ENCODE measurements at regions not wholly inside any gene's neighbourhood (a gene's known extent, or its start where the extent isn't known, plus 50 kb on each side); places are given as distances from the start of the nearest gene placed in this dataset.

GRCh38 chr21:15586752-15587427 is 142.9 kb upstream of the USP25 start:
- H3K36me3 ChIP-seq (ENCODE audit: insufficient read depth, low read length) = no peaks in the 10 kb centered on the region
- H2AFZ ChIP-seq (ENCODE audit: low read length, unreplicated experiment) = no peak overlapping the region
- no peaks in the 10 kb centered on the region for H3K27me3 ChIP-seq (ENCODE audit: insufficient read depth, low read length)
- no peak overlapping the region for H3K27ac ChIP-seq (ENCODE audit: low read depth, low read length)
- no peaks in the 10 kb centered on the region for H3K79me2 ChIP-seq (ENCODE audit: control insufficient read depth, insufficient read depth, low read length, unreplicated experiment)
- no peaks in the 10 kb centered on the region for H3K4me1 ChIP-seq (ENCODE audit: control insufficient read depth, insufficient read depth, low read length, unreplicated experiment)
- H3K4me3 ChIP-seq (ENCODE audit: low read depth, low read length) = no peak overlapping the region

- H3K27ac ChIP-seq (ENCODE audit: low read depth, low read length) = no peak overlapping the region
- H3K36me3 ChIP-seq (ENCODE audit: insufficient read depth, low read length) = no peaks in the 10 kb centered on the region
- H3K4me3 ChIP-seq (ENCODE audit: low read depth, low read length) = no peak overlapping the region
- H3K27me3 ChIP-seq (ENCODE audit: insufficient read depth, low read length) = no peaks in the 10 kb centered on the region
- H3K79me2 ChIP-seq (ENCODE audit: control insufficient read depth, insufficient read depth, low read length, unreplicated experiment) = no peaks in the 10 kb centered on the region
- H3K4me1 ChIP-seq (ENCODE audit: control insufficient read depth, insufficient read depth, low read length, unreplicated experiment) = no peaks in the 10 kb centered on the region
- H2AFZ ChIP-seq (ENCODE audit: low read length, unreplicated experiment) = no peak overlapping the region
Observed at GRCh38 chr21:15592271-15592860, 137.4 kb upstream of the USP25 start.

DNA sequence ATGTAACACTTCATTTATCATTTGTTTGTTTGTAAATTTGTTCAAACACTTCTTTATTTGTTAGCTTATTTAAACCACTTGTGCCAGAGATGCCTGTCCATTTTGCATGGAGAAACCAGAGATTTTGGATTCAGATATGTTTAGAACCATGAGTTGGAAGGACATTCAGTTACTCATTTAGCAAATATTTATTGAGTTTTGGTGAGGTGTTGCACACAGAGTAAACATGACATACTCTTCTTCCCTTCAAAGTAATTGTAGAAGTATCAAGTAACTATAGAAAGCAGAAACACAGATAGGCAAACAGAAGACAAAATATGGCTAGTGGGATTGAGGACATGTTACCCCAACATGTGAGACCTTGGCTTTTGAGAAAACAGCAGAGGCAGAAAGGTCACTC is 136.8 kb upstream of the USP25 start:
- no peak overlapping the region for H2AFZ ChIP-seq (ENCODE audit: low read length, unreplicated experiment)
- no peaks in the 10 kb centered on the region for H3K27me3 ChIP-seq (ENCODE audit: insufficient read depth, low read length)
- no peak overlapping the region for H3K27ac ChIP-seq (ENCODE audit: low read depth, low read length)
- no peaks in the 10 kb centered on the region for H3K36me3 ChIP-seq (ENCODE audit: insufficient read depth, low read length)
- no peak overlapping the region for H3K4me3 ChIP-seq (ENCODE audit: low read depth, low read length)
- H3K79me2 ChIP-seq (ENCODE audit: control insufficient read depth, insufficient read depth, low read length, unreplicated experiment) = no peaks in the 10 kb centered on the region
- H3K4me1 ChIP-seq (ENCODE audit: control insufficient read depth, insufficient read depth, low read length, unreplicated experiment) = no peaks in the 10 kb centered on the region

- Histone ChIP-seq H3K79me2 (ENCODE audit: control insufficient read depth, insufficient read depth, low read length, unreplicated experiment) (no peaks in the 10 kb centered on the region), H3K27ac (ENCODE audit: low read depth, low read length) (no peak overlapping the region), H3K4me1 (ENCODE audit: control insufficient read depth, insufficient read depth, low read length, unreplicated experiment) (peaks cover 8% of the 10 kb centered on the region), H3K27me3 (ENCODE audit: insufficient read depth, low read length) (no peaks in the 10 kb centered on the region), H2AFZ (ENCODE audit: low read length, unreplicated experiment) (no peak overlapping the region), H3K4me3 (ENCODE audit: low read depth, low read length) (no peak overlapping the region), H3K36me3 (ENCODE audit: insufficient read depth, low read length) (no peaks in the 10 kb centered on the region)
Observed at GRCh38 chr21:15601390-15601789, 128.4 kb upstream of the USP25 start.

DNA sequence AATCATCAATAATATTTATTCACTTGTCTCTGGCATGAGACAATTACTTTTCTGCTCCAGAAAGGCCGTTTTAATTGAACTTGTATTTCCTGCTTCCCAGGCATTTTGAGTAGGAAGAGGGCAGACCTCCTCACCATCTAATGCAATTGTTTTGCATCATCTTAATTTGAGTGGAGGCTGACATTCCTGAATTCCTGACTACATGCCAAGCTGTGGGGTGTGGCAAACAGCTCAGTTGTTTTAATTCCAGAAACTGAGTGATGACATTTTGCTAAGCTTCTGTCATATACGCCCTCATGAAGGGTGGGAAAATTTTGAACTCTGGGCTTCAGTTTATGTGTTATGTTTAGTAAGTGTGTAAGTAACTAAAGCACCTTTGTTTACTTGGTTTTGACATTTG is 125.4 kb upstream of the USP25 start:
- Histone ChIP-seq H2AFZ (ENCODE audit: low read length, unreplicated experiment) (no peak overlapping the region), H3K79me2 (ENCODE audit: control insufficient read depth, insufficient read depth, low read length, unreplicated experiment) (no peaks in the 10 kb centered on the region), H3K4me3 (ENCODE audit: low read depth, low read length) (no peak overlapping the region), H3K4me1 (ENCODE audit: control insufficient read depth, insufficient read depth, low read length, unreplicated experiment) (peaks cover 8% of the 10 kb centered on the region), H3K36me3 (ENCODE audit: insufficient read depth, low read length) (no peaks in the 10 kb centered on the region), H3K27me3 (ENCODE audit: insufficient read depth, low read length) (no peaks in the 10 kb centered on the region), H3K27ac (ENCODE audit: low read depth, low read length) (no peak overlapping the region)

GRCh38 chr21:15614766-15615165 is 115.0 kb upstream of the USP25 start:
- Histone ChIP-seq H3K79me2 (ENCODE audit: control insufficient read depth, insufficient read depth, low read length, unreplicated experiment) (no peaks in the 10 kb centered on the region), H3K4me3 (ENCODE audit: low read depth, low read length) (no peak overlapping the region), H2AFZ (ENCODE audit: low read length, unreplicated experiment) (no peak overlapping the region), H3K36me3 (ENCODE audit: insufficient read depth, low read length) (no peaks in the 10 kb centered on the region), H3K27me3 (ENCODE audit: insufficient read depth, low read length) (no peaks in the 10 kb centered on the region), H3K27ac (ENCODE audit: low read depth, low read length) (no peak overlapping the region), H3K4me1 (ENCODE audit: control insufficient read depth, insufficient read depth, low read length, unreplicated experiment) (peaks cover 19% of the 10 kb centered on the region)

DNA sequence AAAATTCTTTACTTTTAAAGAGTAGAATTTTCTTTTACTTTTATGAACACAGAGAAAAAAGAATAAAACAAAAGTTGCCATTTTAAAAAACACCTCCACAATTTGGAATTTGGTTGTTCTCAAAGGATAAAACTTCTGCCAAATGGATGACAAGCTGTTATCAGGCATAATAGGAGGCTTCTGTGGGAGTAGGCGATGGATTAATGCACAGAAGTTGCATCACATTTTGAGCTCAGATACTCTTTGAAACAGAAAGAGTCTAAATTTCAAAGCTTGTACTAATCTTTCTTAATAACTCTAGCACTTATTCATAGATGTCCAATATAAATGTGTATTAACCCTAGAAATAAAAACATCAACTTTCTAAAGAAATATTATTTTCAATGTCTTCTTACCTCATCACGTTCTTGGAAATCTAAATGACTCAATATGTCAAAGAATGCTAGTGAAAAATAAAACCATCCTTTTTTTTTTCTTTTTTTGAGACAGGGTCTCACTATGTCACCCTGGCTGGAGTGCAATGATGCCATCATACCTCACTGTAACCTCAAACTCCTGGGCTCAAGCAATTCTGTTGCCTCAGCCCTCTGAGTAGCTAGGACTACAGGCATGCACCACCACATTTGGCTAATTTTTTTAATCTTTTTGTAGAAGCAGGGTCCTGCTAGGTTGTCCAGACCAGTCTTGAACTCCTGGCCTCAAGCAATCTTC is 112.8 kb upstream of the USP25 start:
- H2AFZ ChIP-seq (ENCODE audit: low read length, unreplicated experiment) = no peak overlapping the region
- H3K36me3 ChIP-seq (ENCODE audit: insufficient read depth, low read length) = no peaks in the 10 kb centered on the region
- H3K79me2 ChIP-seq (ENCODE audit: control insufficient read depth, insufficient read depth, low read length, unreplicated experiment) = no peaks in the 10 kb centered on the region
- no peaks in the 10 kb centered on the region for H3K27me3 ChIP-seq (ENCODE audit: insufficient read depth, low read length)
- H3K4me3 ChIP-seq (ENCODE audit: low read depth, low read length) = no peak overlapping the region
- H3K27ac ChIP-seq (ENCODE audit: low read depth, low read length) = peak overlapping the region; percentile 70
- H3K4me1 ChIP-seq (ENCODE audit: control insufficient read depth, insufficient read depth, low read length, unreplicated experiment) = peaks cover 19% of the 10 kb centered on the region

GRCh38 chr21:15617964-15618363 is 111.8 kb upstream of the USP25 start:
- H3K4me3 ChIP-seq (ENCODE audit: low read depth, low read length) = peak overlapping the region; percentile 8; the same call in 1 of the 2 replicates
- H2AFZ ChIP-seq (ENCODE audit: low read length, unreplicated experiment) = no peak overlapping the region
- H3K27ac ChIP-seq (ENCODE audit: low read depth, low read length) = peak overlapping the region; percentile 70

DNA sequence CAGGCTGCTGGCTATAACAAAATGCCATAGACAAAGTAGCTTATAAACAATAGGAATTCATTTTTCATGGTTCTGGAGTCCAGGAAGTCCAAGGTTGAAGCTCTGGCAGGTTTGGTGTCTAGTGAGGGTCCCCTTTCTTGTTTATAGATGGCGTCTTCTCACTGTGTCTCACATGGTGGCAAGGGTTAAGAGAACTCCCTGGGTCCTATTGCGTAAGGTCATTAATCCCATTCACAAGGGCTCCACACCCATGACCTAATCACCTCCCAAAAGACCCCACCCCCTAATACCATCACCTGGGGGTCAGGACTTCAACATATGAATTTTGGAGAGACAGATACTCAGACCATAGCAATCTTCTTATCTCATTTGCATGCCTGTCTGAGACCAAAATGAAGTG is 108.9 kb upstream of the USP25 start:
- H3K79me2 ChIP-seq (ENCODE audit: control insufficient read depth, insufficient read depth, low read length, unreplicated experiment) = no peaks in the 10 kb centered on the region
- H3K27me3 ChIP-seq (ENCODE audit: insufficient read depth, low read length) = no peaks in the 10 kb centered on the region
- H3K36me3 ChIP-seq (ENCODE audit: insufficient read depth, low read length) = no peaks in the 10 kb centered on the region
- peaks cover 19% of the 10 kb centered on the region for H3K4me1 ChIP-seq (ENCODE audit: control insufficient read depth, insufficient read depth, low read length, unreplicated experiment)
- H3K4me3 ChIP-seq (ENCODE audit: low read depth, low read length) = no peak overlapping the region
- H2AFZ ChIP-seq (ENCODE audit: low read length, unreplicated experiment) = no peak overlapping the region
- no peak overlapping the region for H3K27ac ChIP-seq (ENCODE audit: low read depth, low read length)

More at GRCh38 chr21:15617964-15618363, 111.8 kb upstream of the USP25 start:
- Histone ChIP-seq H3K36me3 (ENCODE audit: insufficient read depth, low read length) (no peaks in the 10 kb centered on the region), H3K4me1 (ENCODE audit: control insufficient read depth, insufficient read depth, low read length, unreplicated experiment) (peaks cover 19% of the 10 kb centered on the region), H3K79me2 (ENCODE audit: control insufficient read depth, insufficient read depth, low read length, unreplicated experiment) (no peaks in the 10 kb centered on the region), H3K27me3 (ENCODE audit: insufficient read depth, low read length) (no peaks in the 10 kb centered on the region)

DNA sequence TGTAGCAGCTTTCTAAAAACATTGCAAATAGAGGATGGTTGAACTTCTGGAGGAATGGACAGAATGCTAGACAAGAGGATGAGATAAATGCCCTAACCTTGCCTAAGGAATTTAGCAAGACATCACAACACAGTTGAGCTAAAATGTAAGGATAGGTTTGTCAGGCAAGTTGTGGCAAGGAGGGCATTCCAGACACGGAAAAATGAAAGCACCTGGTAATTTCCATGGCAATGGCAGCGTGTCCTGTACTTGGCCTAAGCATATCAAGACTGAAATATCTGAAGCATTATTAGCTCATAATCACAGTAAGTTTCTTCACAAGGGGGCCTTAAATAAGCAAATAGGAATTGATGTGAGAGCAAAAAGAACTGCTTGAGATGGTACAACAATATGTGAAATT is 105.1 kb upstream of the USP25 start:
- Histone ChIP-seq H3K36me3 (ENCODE audit: insufficient read depth, low read length) (no peaks in the 10 kb centered on the region), H3K4me1 (ENCODE audit: control insufficient read depth, insufficient read depth, low read length, unreplicated experiment) (no peaks in the 10 kb centered on the region)

DNA sequence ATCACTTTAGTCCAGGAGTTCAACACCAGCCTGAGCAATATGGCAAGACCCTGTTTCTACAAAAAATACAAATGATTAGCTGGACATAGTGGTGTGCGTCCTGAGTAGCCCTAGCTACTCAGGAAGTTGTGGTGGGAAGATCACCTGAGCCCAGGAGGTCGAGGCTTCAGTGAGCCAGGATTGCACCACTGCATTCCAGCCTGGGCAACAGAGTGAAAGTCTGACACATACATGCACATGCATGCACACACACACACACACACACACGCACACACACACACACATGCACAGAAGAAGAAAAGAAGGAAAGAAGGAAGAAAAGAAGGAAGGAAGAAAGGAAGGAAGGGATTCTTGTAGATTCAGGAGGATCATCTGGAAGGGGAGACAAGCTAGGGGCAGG is 104.4 kb upstream of the USP25 start:
- H3K4me1 ChIP-seq (ENCODE audit: control insufficient read depth, insufficient read depth, low read length, unreplicated experiment) = no peaks in the 10 kb centered on the region
- H3K4me3 ChIP-seq (ENCODE audit: low read depth, low read length) = no peak overlapping the region

More for the DNA sequence above, 105.1 kb upstream of the USP25 start:
- Histone ChIP-seq H2AFZ (ENCODE audit: low read length, unreplicated experiment) (no peak overlapping the region), H3K27ac (ENCODE audit: low read depth, low read length) (no peak overlapping the region), H3K27me3 (ENCODE audit: insufficient read depth, low read length) (no peaks in the 10 kb centered on the region), H3K4me3 (ENCODE audit: low read depth, low read length) (no peak overlapping the region), H3K79me2 (ENCODE audit: control insufficient read depth, insufficient read depth, low read length, unreplicated experiment) (no peaks in the 10 kb centered on the region)

More for the DNA sequence above, 104.4 kb upstream of the USP25 start:
- Histone ChIP-seq H3K27ac (ENCODE audit: low read depth, low read length) (no peak overlapping the region), H3K27me3 (ENCODE audit: insufficient read depth, low read length) (no peaks in the 10 kb centered on the region), H2AFZ (ENCODE audit: low read length, unreplicated experiment) (no peak overlapping the region), H3K79me2 (ENCODE audit: control insufficient read depth, insufficient read depth, low read length, unreplicated experiment) (no peaks in the 10 kb centered on the region), H3K36me3 (ENCODE audit: insufficient read depth, low read length) (no peaks in the 10 kb centered on the region)
